CD4-positive, alpha-beta T cell (primary cell): ENCODE measurements at regions not wholly inside any gene's neighbourhood (a gene's known extent, or its start where the extent isn't known, plus 50 kb on each side); places are given as distances from the start of the nearest gene placed in this dataset.

Experiments
- ATAC-seq: fragments of 200-7000 bp; cut with Tn5 transposase; one replicate; pipeline ENCODE4 v1.10.0; 2022; ENCODE audit warnings: mild to moderate bottlenecking; ENCODE audit not compliant: poor library complexity
- CTCF ChIA-PET: fragments of 350-600 bp; sonication (Branson Sonifier 250); formaldehyde crosslinking; loops from one replicate; lab custom pipeline; 2021; ENCODE audit warnings: antibody characterized with exemption, inconsistent platforms; lab: Charles Lee
- POLR2A ChIA-PET: fragments of 350-600 bp; sonication (Branson Sonifier 250); formaldehyde crosslinking; loops from one replicate; lab custom pipeline; 2021; ENCODE audit warnings: antibody characterized with exemption, inconsistent platforms; lab: Charles Lee
- DNase-seq, 14 experiments: peaks; one replicate each; pipeline ENCODE4 v3.0.0-alpha.2; 2013 to 2020; ENCODE audit warnings: mixed read lengths in 2 of 14
- H3K27ac ChIP-seq, 2 donors: one replicate each; pipeline versions ENCODE4 v1.5.1 to v1.7.0; 2013; ENCODE audit warnings: low read length in 2 of 2, low read depth in 1 of 2, mild to moderate bottlenecking in 1 of 2
- H3K27me3 ChIP-seq, 2 experiments: 1 replicate in 1 of 2; 2 replicates in 1 of 2; pipeline versions ENCODE4 v1.6.1 to v1.7.0; 2013; ENCODE audit warnings: low read length in 2 of 2, control low read depth in 1 of 2, mild to moderate bottlenecking in 1 of 2, moderate library complexity in 1 of 2; ENCODE audit not compliant: insufficient read depth in 2 of 2, control insufficient read depth in 1 of 2
- H3K36me3 ChIP-seq: one replicate; pipeline ENCODE4 v1.6.1; 2013; ENCODE audit warnings: low read length, control low read depth; ENCODE audit not compliant: insufficient read depth
- H3K4me1 ChIP-seq: one replicate; pipeline ENCODE4 v1.6.1; 2013; ENCODE audit warnings: low read length, control low read depth; ENCODE audit not compliant: insufficient read depth
- H3K4me3 ChIP-seq: one replicate; pipeline ENCODE4 v1.5.1; 2013; ENCODE audit warnings: mild to moderate bottlenecking, low read length, moderate library complexity
- H3K9me3 ChIP-seq, 2 experiments: 1 replicate in 1 of 2; 2 replicates in 1 of 2; pipeline versions ENCODE4 v1.6.1 to v1.7.0; 2013; ENCODE audit warnings: low read length in 2 of 2, mild to moderate bottlenecking in 2 of 2, control low read depth in 1 of 2, moderate library complexity in 1 of 2; ENCODE audit not compliant: control insufficient read depth in 1 of 2, insufficient read depth in 1 of 2
- H3K27ac Mint-ChIP-seq: one replicate; pipeline ENCODE4 v1.8.0; 2020; ENCODE audit warnings: mixed read lengths
- H3K27me3 Mint-ChIP-seq: one replicate; pipeline ENCODE4 v1.8.0; 2021; ENCODE audit warnings: mixed read lengths
- H3K36me3 Mint-ChIP-seq: one replicate; pipeline ENCODE4 v1.8.0; 2021; ENCODE audit warnings: low read depth, mixed read lengths
- H3K4me1 Mint-ChIP-seq: one replicate; pipeline ENCODE4 v1.8.0; 2021; ENCODE audit warnings: low read depth, mixed read lengths
- H3K4me3 Mint-ChIP-seq: one replicate; pipeline ENCODE4 v1.8.0; 2020; ENCODE audit warnings: mild to moderate bottlenecking, mixed read lengths
- H3K9me3 Mint-ChIP-seq: one replicate; pipeline ENCODE4 v1.8.0; 2020; ENCODE audit warnings: mixed read lengths
- intact Hi-C, 2 experiments: fragments of 100-400 bp; cut with DNase I in 1 of 2; cut with micrococcal nuclease in 1 of 2; formaldehyde crosslinking; loops; one replicate each; pipeline versions ENCODE4 v1.15.1 to v1.9.0; 2023 to 2025; cut with DNase I, micrococcal nuclease
- TF ChIP-seq, protein P1 (sequence below): fragments of 200-600 bp; IDR thresholded peaks from one replicate; pipeline ENCODE4 v1.8.0; 2022; ENCODE audit warnings: antibody characterized with exemption, mild to moderate bottlenecking

- CTCF ChIA-PET = no interaction called here
- H3K4me3 Mint-ChIP-seq = no peak overlapping the region
Observed at GRCh38 chr1:57551476-57551875, 127.6 kb upstream of the DAB1 start.

GRCh38 chr1:57550092-57550491 is 126.2 kb upstream of the DAB1 start:
- Histone ChIP-seq H3K27ac (no peak overlapping the region), H3K27me3 (no peaks in the 10 kb centered on the region), H3K4me1 (no peaks in the 10 kb centered on the region), H3K4me3 (no peak overlapping the region), H3K9me3 (no peaks in the 10 kb centered on the region), H3K36me3 (no peaks in the 10 kb centered on the region)
- Mint-ChIP-seq H3K9me3 (no peaks in the 10 kb centered on the region), H3K27ac (no peak overlapping the region), H3K4me1 (no peaks in the 10 kb centered on the region), H3K27me3 (no peaks in the 10 kb centered on the region), H3K4me3 (no peak overlapping the region), H3K36me3 (no peaks in the 10 kb centered on the region)
- ATAC-seq (no peak), DNase-seq (no peak)
- intact Hi-C loops = no loop called here
- ChIA-PET CTCF (no interaction called here), POLR2A (no interaction called here)
- TF ChIP-seq, protein P1, sequence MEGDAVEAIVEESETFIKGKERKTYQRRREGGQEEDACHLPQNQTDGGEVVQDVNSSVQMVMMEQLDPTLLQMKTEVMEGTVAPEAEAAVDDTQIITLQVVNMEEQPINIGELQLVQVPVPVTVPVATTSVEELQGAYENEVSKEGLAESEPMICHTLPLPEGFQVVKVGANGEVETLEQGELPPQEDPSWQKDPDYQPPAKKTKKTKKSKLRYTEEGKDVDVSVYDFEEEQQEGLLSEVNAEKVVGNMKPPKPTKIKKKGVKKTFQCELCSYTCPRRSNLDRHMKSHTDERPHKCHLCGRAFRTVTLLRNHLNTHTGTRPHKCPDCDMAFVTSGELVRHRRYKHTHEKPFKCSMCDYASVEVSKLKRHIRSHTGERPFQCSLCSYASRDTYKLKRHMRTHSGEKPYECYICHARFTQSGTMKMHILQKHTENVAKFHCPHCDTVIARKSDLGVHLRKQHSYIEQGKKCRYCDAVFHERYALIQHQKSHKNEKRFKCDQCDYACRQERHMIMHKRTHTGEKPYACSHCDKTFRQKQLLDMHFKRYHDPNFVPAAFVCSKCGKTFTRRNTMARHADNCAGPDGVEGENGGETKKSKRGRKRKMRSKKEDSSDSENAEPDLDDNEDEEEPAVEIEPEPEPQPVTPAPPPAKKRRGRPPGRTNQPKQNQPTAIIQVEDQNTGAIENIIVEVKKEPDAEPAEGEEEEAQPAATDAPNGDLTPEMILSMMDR = no peak

More at GRCh38 chr1:57551476-57551875, 127.6 kb upstream of the DAB1 start:
- Mint-ChIP-seq H3K9me3 (no peaks in the 10 kb centered on the region), H3K4me1 (no peaks in the 10 kb centered on the region), H3K36me3 (no peaks in the 10 kb centered on the region), H3K27me3 (peaks cover 2% of the 10 kb centered on the region), H3K27ac (no peak overlapping the region)
- H3K4me1 ChIP-seq = no peaks in the 10 kb centered on the region
- no peaks in the 10 kb centered on the region for H3K36me3 ChIP-seq
- no peak for DNase-seq
- ATAC-seq = no peak
- intact Hi-C loops = no loop called here
- POLR2A ChIA-PET = no interaction called here
- no peak overlapping the region for H3K27ac ChIP-seq
- no peak overlapping the region for H3K4me3 ChIP-seq
- TF ChIP-seq, protein P1 = no peak
- no peaks in the 10 kb centered on the region for H3K9me3 ChIP-seq
- H3K27me3 ChIP-seq = no peaks in the 10 kb centered on the region

DNA sequence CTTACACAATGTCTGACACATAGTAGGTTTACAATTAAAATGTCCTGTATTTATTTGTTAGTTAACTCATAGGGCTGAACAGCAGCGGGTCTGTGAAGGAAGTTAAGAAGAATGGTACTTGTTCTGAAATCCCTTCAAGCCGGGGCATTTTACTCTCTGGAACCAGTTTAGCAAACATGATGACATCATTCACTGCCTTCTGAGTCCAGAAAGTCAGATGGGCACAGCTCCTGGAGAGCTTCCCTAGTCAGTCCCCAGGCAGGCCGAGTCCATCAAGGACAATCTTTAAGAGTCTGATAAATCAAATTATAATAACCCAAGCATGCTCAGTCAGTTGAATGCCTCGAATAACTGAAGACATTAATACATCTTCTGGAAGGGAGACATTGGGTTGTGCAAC is 125.4 kb upstream of the DAB1 start:
- TF ChIP-seq, protein P1 = no peak
- no peak overlapping the region for H3K27ac Mint-ChIP-seq
- CTCF ChIA-PET = no interaction called here
- POLR2A ChIA-PET = no interaction called here
- H3K36me3 ChIP-seq = no peaks in the 10 kb centered on the region
- no peaks in the 10 kb centered on the region for H3K36me3 Mint-ChIP-seq
- no peaks in the 10 kb centered on the region for H3K27me3 ChIP-seq
- H3K4me1 Mint-ChIP-seq = no peaks in the 10 kb centered on the region
- H3K27ac ChIP-seq = no peak overlapping the region
- no peak overlapping the region for H3K4me3 Mint-ChIP-seq
- DNase-seq (no peak), ATAC-seq (no peak)
- no peak overlapping the region for H3K4me3 ChIP-seq
- H3K27me3 Mint-ChIP-seq = no peaks in the 10 kb centered on the region
- H3K4me1 ChIP-seq = no peaks in the 10 kb centered on the region
- intact Hi-C loops = no loop called here
- no peaks in the 10 kb centered on the region for H3K9me3 Mint-ChIP-seq
- no peaks in the 10 kb centered on the region for H3K9me3 ChIP-seq
